ENCODE measurements at regions not wholly inside any gene's neighbourhood (a gene's known extent, or its start where the extent isn't known, plus 50 kb on each side); places are given as distances from the start of the nearest gene placed in this dataset.

- H3K27me3 Mint-ChIP-seq (ENCODE audit: unreplicated experiment), result no peaks in the 10 kb centered on the region
- H3K4me3 Mint-ChIP-seq (ENCODE audit: unreplicated experiment), result no peak overlapping the region
- H3K36me3 Mint-ChIP-seq (ENCODE audit: unreplicated experiment), result no peaks in the 10 kb centered on the region
- H3K4me1 Mint-ChIP-seq (ENCODE audit: low read depth, unreplicated experiment), result no peaks in the 10 kb centered on the region
- no peaks in the 10 kb centered on the region for H3K9me3 Mint-ChIP-seq (ENCODE audit: unreplicated experiment)
- DNase-seq, result no peak
- TF ChIP-seq CTCF (IDR thresholded peaks at IDR 0.05; ENCODE audit: partially characterized antibody, unreplicated experiment), result no peak
- no peak overlapping the region for H3K27ac Mint-ChIP-seq (ENCODE audit: unreplicated experiment)
These were observed 571.6 kb downstream of the LRRIQ3 start for GRCh38 chr1:73626326-73626725.

GRCh38 chr1:73623946-73624345 lies 574.0 kb downstream of the LRRIQ3 start:
- Mint-ChIP-seq H3K27ac (ENCODE audit: unreplicated experiment) (no peak overlapping the region), H3K36me3 (ENCODE audit: unreplicated experiment) (no peaks in the 10 kb centered on the region), H3K27me3 (ENCODE audit: unreplicated experiment) (no peaks in the 10 kb centered on the region), H3K9me3 (ENCODE audit: unreplicated experiment) (peaks cover 5% of the 10 kb centered on the region), H3K4me1 (ENCODE audit: low read depth, unreplicated experiment) (no peaks in the 10 kb centered on the region), H3K4me3 (ENCODE audit: unreplicated experiment) (no peak overlapping the region)
- TF ChIP-seq CTCF (IDR thresholded peaks at IDR 0.05; ENCODE audit: partially characterized antibody, unreplicated experiment), result no peak
- no peak for DNase-seq

- Mint-ChIP-seq H3K27me3 (ENCODE audit: unreplicated experiment) (peaks cover 2% of the 10 kb centered on the region), H3K4me1 (ENCODE audit: low read depth, unreplicated experiment) (no peaks in the 10 kb centered on the region), H3K27ac (ENCODE audit: unreplicated experiment) (no peak overlapping the region), H3K4me3 (ENCODE audit: unreplicated experiment) (no peak overlapping the region), H3K36me3 (ENCODE audit: unreplicated experiment) (no peaks in the 10 kb centered on the region), H3K9me3 (ENCODE audit: unreplicated experiment) (peaks cover 5% of the 10 kb centered on the region)
- no peak for DNase-seq
- TF ChIP-seq CTCF (IDR thresholded peaks at IDR 0.05; ENCODE audit: partially characterized antibody, unreplicated experiment), result no peak
These were observed 580.8 kb downstream of the LRRIQ3 start for GRCh38 chr1:73617145-73617544.

GRCh38 chr1:73611681-73612080 lies 586.3 kb downstream of the LRRIQ3 start:
- no peaks in the 10 kb centered on the region for H3K36me3 Mint-ChIP-seq (ENCODE audit: unreplicated experiment)
- peaks cover 2% of the 10 kb centered on the region for H3K27me3 Mint-ChIP-seq (ENCODE audit: unreplicated experiment)
- no peaks in the 10 kb centered on the region for H3K4me1 Mint-ChIP-seq (ENCODE audit: low read depth, unreplicated experiment)
- H3K4me3 Mint-ChIP-seq (ENCODE audit: unreplicated experiment), result no peak overlapping the region
- H3K27ac Mint-ChIP-seq (ENCODE audit: unreplicated experiment), result no peak overlapping the region
- no peak for TF ChIP-seq CTCF (IDR thresholded peaks at IDR 0.05; ENCODE audit: partially characterized antibody, unreplicated experiment)
- no peak for DNase-seq
- H3K9me3 Mint-ChIP-seq (ENCODE audit: unreplicated experiment), result no peaks in the 10 kb centered on the region

GRCh38 chr1:73604739-73605138 lies 593.2 kb downstream of the LRRIQ3 start:
- no peak overlapping the region for H3K27ac Mint-ChIP-seq (ENCODE audit: unreplicated experiment)
- no peak for TF ChIP-seq CTCF (IDR thresholded peaks at IDR 0.05; ENCODE audit: partially characterized antibody, unreplicated experiment)
- no peaks in the 10 kb centered on the region for H3K4me1 Mint-ChIP-seq (ENCODE audit: low read depth, unreplicated experiment)
- DNase-seq, result no peak
- H3K4me3 Mint-ChIP-seq (ENCODE audit: unreplicated experiment), result no peak overlapping the region
- no peaks in the 10 kb centered on the region for H3K27me3 Mint-ChIP-seq (ENCODE audit: unreplicated experiment)
- H3K36me3 Mint-ChIP-seq (ENCODE audit: unreplicated experiment), result no peaks in the 10 kb centered on the region
- H3K9me3 Mint-ChIP-seq (ENCODE audit: unreplicated experiment), result no peaks in the 10 kb centered on the region

All from glutamatergic neuron (in vitro differentiated cells).